SK-N-SH (cell line): ENCODE measurements at regions not wholly inside any gene's neighbourhood (a gene's known extent, or its start where the extent isn't known, plus 50 kb on each side); places are given as distances from the start of the nearest gene placed in this dataset.

ENCODE experiments used
- CTCF ChIA-PET: fragments of 300-600, 350-600 bp; formaldehyde crosslinking; extraction: SDS; loops from one replicate; lab custom pipeline; 2021; lab: Yijun Ruan, JAX
- POLR2A ChIA-PET: fragments of 350-600 bp; sonication (Branson Sonifier 250); formaldehyde crosslinking; extraction: SDS; loops from one replicate; lab custom pipeline; 2020; ENCODE audit warnings: antibody characterized with exemption, inconsistent platforms; lab: Yijun Ruan, JAX
- DNase-seq: peaks from one replicate; pipeline ENCODE4 v3.0.0; 2012
- H2AFZ ChIP-seq: fragments of 200-600 bp; sonication (generic); 2 replicates; pipeline ENCODE4 v1.8.1; 2016; ENCODE audit warnings: antibody characterized with exemption, mild to moderate bottlenecking, low read depth
- H3F3A ChIP-seq: fragments of 200-600 bp; sonication (generic); replicated peaks from 2 replicates; pipeline ENCODE3; 2016; ENCODE audit warnings: antibody characterized with exemption, mild to moderate bottlenecking; ENCODE audit not compliant: insufficient read depth
- H3K27ac ChIP-seq, 2 experiments: fragments of 200-500 bp in 1 of 2; fragments of 200-600 bp in 1 of 2; sonication (Bioruptor generic) in 1 of 2; sonication (generic), shearing (Covaris generic) in 1 of 2; 2 replicates each; pipeline versions ENCODE4 v1.5.1 to v1.6.1; 2014 to 2016; ENCODE audit warnings: low read depth in 2 of 2, inconsistent platforms in 1 of 2, low read length in 1 of 2, mild to moderate bottlenecking in 1 of 2, mixed read lengths in 1 of 2
- H3K27me3 ChIP-seq: fragments of 200-600 bp; sonication (generic), shearing (Covaris generic); 2 replicates; pipeline ENCODE4 v1.6.1; 2016; ENCODE audit warnings: mixed run types; ENCODE audit not compliant: insufficient read depth
- H3K36me3 ChIP-seq, 2 experiments: fragments of 200-500 bp in 1 of 2; fragments of 200-600 bp in 1 of 2; sonication (Bioruptor generic) in 1 of 2; sonication (generic) in 1 of 2; replicated peaks in 1 of 2; 2 replicates each; pipeline versions ENCODE3 to v1.5.1; 2014 to 2016; ENCODE audit warnings: low read length in 1 of 2, mild to moderate bottlenecking in 1 of 2; ENCODE audit not compliant: insufficient read depth in 2 of 2, control insufficient read depth in 1 of 2
- H3K4me1 ChIP-seq, 2 experiments: fragments of 200-500 bp in 1 of 2; fragments of 200-600 bp in 1 of 2; sonication (Bioruptor generic) in 1 of 2; sonication (generic), shearing (Covaris generic) in 1 of 2; 2 replicates each; pipeline versions ENCODE4 v1.5.1 to v1.6.1; 2014 to 2016; ENCODE audit warnings: low read depth in 1 of 2, low read length in 1 of 2, mixed run types in 1 of 2; ENCODE audit not compliant: insufficient read depth in 2 of 2, control insufficient read depth in 1 of 2
- H3K4me2 ChIP-seq: fragments of 200-600 bp; sonication (generic), shearing (Covaris generic); 2 replicates; pipeline ENCODE4 v1.6.1; 2017; ENCODE audit warnings: mixed run types
- H3K4me3 ChIP-seq, 2 experiments: fragments of 200-500 bp in 1 of 2; fragments of 200-600 bp in 1 of 2; sonication (Bioruptor generic) in 1 of 2; sonication (generic), shearing (Covaris generic) in 1 of 2; 2 replicates each; pipeline versions ENCODE4 v1.5.1 to v1.8.1; 2014 to 2016; ENCODE audit warnings: low read depth in 2 of 2, inconsistent platforms in 1 of 2, low read length in 1 of 2, mild to moderate bottlenecking in 1 of 2, mixed read lengths in 1 of 2, moderate library complexity in 1 of 2
- H3K79me2 ChIP-seq: fragments of 200-600 bp; sonication (generic); 2 replicates; pipeline ENCODE4 v1.8.1; 2017; ENCODE audit warnings: mild to moderate bottlenecking; ENCODE audit not compliant: insufficient read depth
- H3K9ac ChIP-seq: fragments of 200-600 bp; sonication (generic); 2 replicates; pipeline ENCODE4 v1.6.1; 2017; ENCODE audit warnings: mixed run types
- H3K9me2 ChIP-seq: fragments of 200-600 bp; sonication (generic); 2 replicates; pipeline ENCODE4 v1.6.1; 2017; ENCODE audit warnings: mixed run types
- H3K9me3 ChIP-seq: fragments of 200-600 bp; sonication (generic); 2 replicates; pipeline ENCODE4 v1.6.1; 2017; ENCODE audit warnings: mixed run types, mild to moderate bottlenecking, moderate library complexity
- H4K20me1 ChIP-seq: fragments of 200-600 bp; sonication (generic); 2 replicates; pipeline ENCODE4 v1.6.1; 2017; ENCODE audit warnings: mild to moderate bottlenecking, mixed run types; ENCODE audit not compliant: insufficient read depth
- EZH2phosphoT487 ChIP-seq: fragments of 200-600 bp; sonication (generic); IDR thresholded peaks from 2 replicates; pipeline ENCODE4 v1.6.1; 2017; ENCODE audit warnings: low read depth, mixed run types, mild to moderate bottlenecking, antibody characterized with exemption, moderate library complexity, borderline replicate concordance
- FOXM1 ChIP-seq: IDR thresholded peaks from 2 replicates; pipeline ENCODE4 v1.4.0; 2012; ENCODE audit warnings: low read depth, mild to moderate bottlenecking
- GATA2 ChIP-seq: sonication (generic); formaldehyde crosslinking; IDR thresholded peaks from 2 replicates; pipeline ENCODE4 v1.5.0; 2020; ENCODE audit warnings: mild to moderate bottlenecking, missing genetic modification reagents
- MEF2A ChIP-seq: IDR thresholded peaks from 2 replicates; pipeline ENCODE4 v1.4.0; 2012; ENCODE audit warnings: low read depth, borderline replicate concordance
- MXI1 ChIP-seq: IDR thresholded peaks from 2 replicates; pipeline ENCODE4 v1.6.1; 2012; ENCODE audit warnings: mild to moderate bottlenecking, low read depth, low read length, improper control_type of control experiment
- NFIC ChIP-seq: IDR thresholded peaks from 2 replicates; pipeline ENCODE4 v1.4.0; 2012; ENCODE audit warnings: borderline replicate concordance
- NRF1 ChIP-seq: IDR thresholded peaks from 2 replicates; pipeline ENCODE4 v1.6.1; 2012; ENCODE audit warnings: low read depth, mild to moderate bottlenecking, low read length
- POLR2AphosphoS5 ChIP-seq: IDR thresholded peaks from 2 replicates; pipeline ENCODE4 v1.6.1; 2012; ENCODE audit warnings: low read depth, low read length
- REST ChIP-seq: IDR thresholded peaks from 2 replicates; pipeline ENCODE4 v1.6.1; 2012; ENCODE audit warnings: mild to moderate bottlenecking, low read depth, low read length, moderate library complexity
- SIN3A ChIP-seq: IDR thresholded peaks from 2 replicates; pipeline ENCODE4 v1.6.1; 2012; ENCODE audit warnings: low read depth, mild to moderate bottlenecking, low read length, moderate library complexity, borderline replicate concordance
- TAF1 ChIP-seq: IDR thresholded peaks from 2 replicates; pipeline ENCODE4 v1.6.1; 2012; ENCODE audit warnings: low read depth, mild to moderate bottlenecking, low read length, moderate library complexity, borderline replicate concordance
- TCF12 ChIP-seq: IDR thresholded peaks from 2 replicates; pipeline ENCODE4 v1.4.0; 2012
- USF1 ChIP-seq: IDR thresholded peaks from 2 replicates; pipeline ENCODE4 v1.4.0; 2012; ENCODE audit warnings: low read depth, borderline replicate concordance
- YY1 ChIP-seq: IDR thresholded peaks from 2 replicates; pipeline ENCODE4 v1.4.0; 2012; ENCODE audit warnings: low read depth, mild to moderate bottlenecking
- ZBTB33 ChIP-seq: IDR thresholded peaks from 2 replicates; pipeline ENCODE4 v1.4.0; 2012; ENCODE audit warnings: low read depth, borderline replicate concordance
- WGBS: methylation state at CpG from one replicate; pipeline ENCODE4 v1.1.6; 2017; ENCODE audit warnings: low lambda C conversion rate; 5-methylcytosine and 5-hydroxymethylcytosine counted together
- TF ChIP-seq, protein P1 (sequence below): IDR thresholded peaks from 2 replicates; pipeline ENCODE4; 2012
- TF ChIP-seq, protein P2 (sequence below): IDR thresholded peaks from 2 replicates; pipeline ENCODE4 v1.4.0; 2012; ENCODE audit warnings: low read depth

- Histone ChIP-seq H2AFZ (no peak overlapping the region), H3K79me2 (no peaks in the 10 kb centered on the region), H4K20me1 (no peaks in the 10 kb centered on the region), H3K9me3 (0 out of 2 replicates have a peak, but pooled peaks cover 3% of the 10 kb centered on the region), H3K4me3 (no peak overlapping the region), H3K4me2 (no peak overlapping the region), H3K27me3 (no peaks in the 10 kb centered on the region), H3K4me1 (peaks cover 0 to 4% of the 10 kb centered on the region in 2 experiments; a peak in 1 of 4 replicates), H3K9ac (no peak overlapping the region), H3K9me2 (no peaks in the 10 kb centered on the region), H3K27ac (no peak overlapping the region), H3F3A (no peaks in the 10 kb centered on the region), H3K36me3 (no peaks in the 10 kb centered on the region)
- CTCF ChIA-PET: interaction anchor here (0.7 to 1.1 kb wide), 3 partner anchors 15 to 650 kb away, joined by 3 read pairs; no protein-coding TSS in a partner anchor
- DNase-seq: no peak
- POLR2A ChIA-PET: no interaction called here
- TF ChIP-seq USF1 (no peak), EZH2phosphoT487 (no peak), YY1 (no peak)
Observed at GRCh38 chr17:57182621-57183020, 73.7 kb upstream of the MSI2 start.

DNA sequence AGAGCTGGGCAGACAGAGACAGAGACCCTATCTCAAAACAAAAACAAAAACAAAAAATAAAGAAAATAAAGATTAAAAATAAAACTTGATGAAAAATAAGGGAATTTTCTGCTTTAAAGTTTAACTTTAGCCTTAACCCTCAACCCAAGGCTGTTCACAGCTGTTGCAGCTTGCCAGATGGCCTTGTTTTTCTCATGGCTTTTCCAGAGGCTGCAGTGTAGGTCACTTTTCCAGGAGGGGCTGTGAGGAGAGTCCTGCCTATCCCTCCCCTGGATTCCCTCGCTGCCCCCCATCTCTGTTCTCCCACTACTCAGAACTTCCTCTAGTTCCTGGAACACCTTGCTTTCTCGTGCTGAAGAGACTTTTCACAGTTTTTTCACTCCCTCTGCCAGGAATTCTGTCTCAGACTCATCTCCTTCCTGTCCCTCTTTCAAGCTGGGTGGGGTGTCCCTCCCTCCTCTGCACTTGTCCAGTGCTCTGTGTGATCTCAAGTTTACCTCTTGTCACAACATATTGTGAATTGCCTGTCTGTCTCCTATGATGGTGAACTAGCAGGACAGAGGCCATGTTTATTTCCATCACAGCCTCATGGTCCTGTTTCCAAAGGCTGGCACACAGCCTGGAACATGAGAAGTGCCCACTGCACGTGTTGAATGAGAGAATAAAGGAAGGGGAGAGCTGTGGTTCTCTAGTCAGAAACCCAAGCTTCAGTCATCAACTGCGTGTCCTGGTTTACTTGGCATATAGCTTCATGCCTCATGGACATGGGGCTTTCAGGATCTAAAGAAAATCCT, 69.9 kb upstream of the MSI2 start:
- Histone ChIP-seq H3K79me2 (no peaks in the 10 kb centered on the region), H3K4me2 (no peak overlapping the region), H3K36me3 (no peaks in the 10 kb centered on the region), H3K4me1 (peaks cover 0 to 4% of the 10 kb centered on the region in 2 experiments; a peak in 1 of 4 replicates), H3K9ac (no peak overlapping the region), H4K20me1 (no peaks in the 10 kb centered on the region), H3K9me2 (no peaks in the 10 kb centered on the region), H3K27me3 (peaks cover 9% of the 10 kb centered on the region; the same call in 1 of the 2 replicates), H2AFZ (no peak overlapping the region), H3K27ac (no peak overlapping the region), H3K9me3 (no peaks in the 10 kb centered on the region), H3F3A (no peaks in the 10 kb centered on the region), H3K4me3 (no peak overlapping the region)
- TF ChIP-seq FOXM1 (no peak), POLR2AphosphoS5 (no peak), ZBTB33 (no peak), MXI1 (no peak), NFIC (no peak), TCF12 (no peak), NRF1 (no peak), GATA2 (CRISPR knock-in tag) (no peak), TAF1 (no peak), SIN3A (no peak), MEF2A (no peak), REST (no peak)
- TF ChIP-seq, protein P1, sequence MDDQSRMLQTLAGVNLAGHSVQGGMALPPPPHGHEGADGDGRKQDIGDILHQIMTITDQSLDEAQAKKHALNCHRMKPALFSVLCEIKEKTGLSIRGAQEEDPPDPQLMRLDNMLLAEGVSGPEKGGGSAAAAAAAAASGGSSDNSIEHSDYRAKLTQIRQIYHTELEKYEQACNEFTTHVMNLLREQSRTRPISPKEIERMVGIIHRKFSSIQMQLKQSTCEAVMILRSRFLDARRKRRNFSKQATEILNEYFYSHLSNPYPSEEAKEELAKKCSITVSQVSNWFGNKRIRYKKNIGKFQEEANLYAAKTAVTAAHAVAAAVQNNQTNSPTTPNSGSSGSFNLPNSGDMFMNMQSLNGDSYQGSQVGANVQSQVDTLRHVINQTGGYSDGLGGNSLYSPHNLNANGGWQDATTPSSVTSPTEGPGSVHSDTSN: no peak
- TF ChIP-seq, protein P2, sequence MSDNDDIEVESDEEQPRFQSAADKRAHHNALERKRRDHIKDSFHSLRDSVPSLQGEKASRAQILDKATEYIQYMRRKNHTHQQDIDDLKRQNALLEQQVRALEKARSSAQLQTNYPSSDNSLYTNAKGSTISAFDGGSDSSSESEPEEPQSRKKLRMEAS: no peak
- 37% methylated on average over 4 of the region's 4 CpGs for WGBS
- POLR2A ChIA-PET: no interaction called here
- no peak for DNase-seq
- CTCF ChIA-PET: no interaction called here
